22Rv1 (cell line): ENCODE measurements at regions not wholly inside any gene's neighbourhood (a gene's known extent, or its start where the extent isn't known, plus 50 kb on each side); places are given as distances from the start of the nearest gene placed in this dataset.

Experiments
- CTCF ChIP-seq: fragments of 450-650 bp; IDR thresholded peaks from 2 replicates; pipeline ENCODE4 v1.5.1; 2017; ENCODE audit warnings: mild to moderate bottlenecking
- ZFX ChIP-seq: fragments of 450-650 bp; IDR thresholded peaks from 2 replicates; pipeline ENCODE4 v1.6.1; 2017; ENCODE audit warnings: antibody characterized with exemption, borderline replicate concordance

GRCh38 chr2:184370954-184371353, 227.4 kb upstream of the ZNF804A start:
- no peak for TF ChIP-seq CTCF
- TF ChIP-seq ZFX = no peak
